ENCODE measurements at regions not wholly inside any gene's neighbourhood (a gene's known extent, or its start where the extent isn't known, plus 50 kb on each side); places are given as distances from the start of the nearest gene placed in this dataset.

DNA sequence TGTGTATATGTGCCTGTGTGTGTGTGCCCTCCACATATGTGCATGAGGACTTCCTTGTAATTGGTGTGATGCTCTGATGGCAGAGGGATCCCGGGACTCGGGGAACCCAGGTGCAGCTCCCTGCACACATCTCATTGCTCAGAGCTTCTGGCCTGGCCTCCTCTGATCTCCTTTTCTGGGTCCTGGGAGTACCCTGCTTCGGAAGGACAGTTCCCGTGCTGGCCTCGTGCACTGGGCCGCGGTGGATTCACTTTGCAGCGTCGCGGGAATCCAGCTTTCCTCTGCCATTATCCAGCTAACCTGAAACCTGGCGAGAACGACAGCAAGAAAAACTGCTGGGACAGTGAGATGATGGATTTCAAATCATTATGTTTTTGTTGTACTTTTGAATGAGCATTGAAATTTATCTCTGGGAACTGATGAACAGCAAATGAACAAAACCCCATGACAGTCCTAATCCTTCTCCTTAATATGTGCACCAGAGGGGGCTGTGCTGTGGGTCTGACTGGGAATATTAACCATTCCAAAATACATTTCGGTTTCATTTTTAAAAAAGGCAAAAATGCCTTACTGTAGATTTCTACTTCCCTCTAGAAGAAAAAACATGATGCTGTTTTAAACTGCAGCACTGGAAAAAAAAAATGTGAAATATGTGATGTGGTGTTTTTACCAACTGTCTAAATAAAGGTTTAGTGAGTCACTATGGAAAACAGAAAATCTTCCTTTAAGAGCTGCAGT lies 78.2 kb downstream of the PTGR3 start:
- DNase-seq: no peak

GRCh38 chr18:75129717-75130477 lies 79.0 kb downstream of the PTGR3 start:
- no peak for DNase-seq

GRCh38 chr18:75128911-75129716 lies 79.8 kb downstream of the PTGR3 start:
- no peak for DNase-seq

DNA sequence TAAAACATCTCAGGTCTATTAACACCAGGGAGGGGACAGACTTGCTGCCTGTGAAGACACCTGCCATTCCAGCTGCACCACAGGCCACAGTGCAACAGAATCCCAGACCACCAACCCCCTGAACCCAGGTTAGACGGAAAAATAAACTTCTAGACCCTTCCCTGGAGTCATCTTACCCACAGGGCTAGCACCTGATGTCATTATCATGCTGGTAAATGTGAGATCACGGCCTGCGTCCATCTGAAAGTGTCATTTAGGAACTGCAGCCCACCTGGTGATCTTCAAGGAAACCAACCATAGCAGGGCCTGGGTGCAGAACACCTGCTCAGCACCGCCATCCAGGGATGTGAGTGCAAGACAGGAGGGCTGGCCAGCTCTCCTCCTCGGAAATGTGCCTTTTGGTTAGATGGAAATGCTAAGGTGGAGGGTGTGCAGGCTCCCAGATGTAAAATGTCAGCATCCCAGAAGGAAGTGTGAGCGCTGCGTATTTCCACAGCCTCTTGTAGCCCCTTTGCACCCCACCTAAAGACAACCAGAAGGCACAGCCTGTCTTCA lies 80.8 kb downstream of the PTGR3 start:
- DNase-seq: no peak

DNA sequence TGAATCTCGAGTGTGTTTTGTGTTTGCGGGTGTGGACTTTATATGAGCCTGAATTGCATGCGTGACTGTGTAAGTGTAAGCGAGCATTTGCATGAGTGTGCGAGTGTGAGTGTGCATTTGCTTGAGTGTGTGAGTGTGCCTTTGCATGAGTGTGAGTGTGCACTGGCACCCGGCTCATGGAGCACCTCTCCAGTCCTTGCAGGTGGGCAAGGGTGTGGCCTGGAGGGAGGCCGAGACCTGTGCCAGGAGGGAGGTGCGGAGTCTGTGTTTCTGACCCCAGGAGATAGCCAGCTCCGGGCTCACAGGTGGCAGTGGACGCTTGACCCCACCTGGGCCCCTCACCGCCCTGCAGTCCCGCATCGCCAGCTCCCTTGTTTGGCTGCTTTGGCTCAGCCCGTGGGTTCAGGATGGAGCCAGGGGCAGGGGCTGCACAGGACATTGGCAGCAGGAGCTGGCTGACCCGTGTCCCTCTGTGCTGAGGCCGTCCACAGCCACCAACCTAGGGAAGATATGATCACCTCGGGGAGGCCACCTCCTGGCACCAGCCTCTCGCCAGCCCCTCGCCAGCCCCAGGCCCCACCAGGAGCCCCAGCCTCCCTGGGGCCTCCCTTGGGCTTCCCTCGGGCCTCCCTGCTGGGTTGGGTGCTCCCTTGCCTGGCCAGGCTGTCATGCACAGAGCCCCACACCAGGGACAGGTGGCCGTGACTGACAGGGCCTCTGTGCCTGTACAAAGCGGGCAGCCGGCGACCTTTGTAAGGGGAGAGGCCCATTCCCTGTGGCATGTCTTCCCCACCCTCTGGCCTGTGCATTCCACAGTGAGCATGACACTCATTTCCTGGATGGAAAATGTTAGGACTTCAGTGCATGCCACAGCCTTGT lies 81.6 kb downstream of the PTGR3 start:
- DNase-seq: no peak

- no peak for DNase-seq
Observed at GRCh38 chr18:75125382-75126331, 83.3 kb downstream of the PTGR3 start.

DNA sequence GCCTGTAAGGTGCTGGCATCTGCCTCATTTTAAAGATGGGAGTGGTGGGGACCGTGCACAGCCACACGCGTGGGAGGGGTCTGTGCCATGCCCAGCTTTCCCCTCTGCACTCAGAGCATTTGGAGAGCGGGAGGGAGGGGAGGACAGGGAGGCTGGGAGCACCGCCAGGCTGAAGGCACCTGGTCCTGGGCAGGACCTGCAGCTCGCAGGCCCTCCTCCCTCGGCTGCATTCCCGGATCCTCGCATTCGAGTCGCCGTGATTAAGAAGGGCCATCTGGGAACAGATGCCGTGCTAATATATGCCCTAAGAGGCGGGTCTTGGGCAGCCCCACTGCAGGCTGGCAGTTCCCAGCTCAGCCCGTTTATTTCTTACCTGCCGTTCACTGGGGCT lies 84.0 kb downstream of the PTGR3 start:
- no peak for DNase-seq

DNA sequence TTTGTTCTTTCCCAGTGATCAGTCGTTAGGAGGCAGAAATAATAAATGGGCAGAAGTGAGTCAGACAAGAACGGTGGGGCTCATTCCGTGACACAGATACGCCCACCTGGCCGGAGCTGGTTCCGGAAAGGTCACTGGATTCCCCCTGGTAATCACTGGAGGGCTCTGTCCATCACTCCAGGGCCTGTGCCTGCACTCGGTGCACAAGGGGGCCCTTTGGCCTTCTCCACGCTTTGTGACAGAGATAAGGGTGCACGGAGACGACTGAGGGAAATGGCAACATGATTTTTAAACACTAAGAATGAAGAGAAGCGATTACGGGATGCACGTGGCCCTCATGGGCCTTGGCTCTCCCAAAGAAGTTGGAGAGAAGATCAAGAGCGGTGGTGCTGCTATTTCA lies 84.4 kb downstream of the PTGR3 start:
- DNase-seq: no peak

- DNase-seq: peak; percentile 63
Observed at GRCh38 chr18:75123113-75123512, 85.8 kb downstream of the PTGR3 start.

DNA sequence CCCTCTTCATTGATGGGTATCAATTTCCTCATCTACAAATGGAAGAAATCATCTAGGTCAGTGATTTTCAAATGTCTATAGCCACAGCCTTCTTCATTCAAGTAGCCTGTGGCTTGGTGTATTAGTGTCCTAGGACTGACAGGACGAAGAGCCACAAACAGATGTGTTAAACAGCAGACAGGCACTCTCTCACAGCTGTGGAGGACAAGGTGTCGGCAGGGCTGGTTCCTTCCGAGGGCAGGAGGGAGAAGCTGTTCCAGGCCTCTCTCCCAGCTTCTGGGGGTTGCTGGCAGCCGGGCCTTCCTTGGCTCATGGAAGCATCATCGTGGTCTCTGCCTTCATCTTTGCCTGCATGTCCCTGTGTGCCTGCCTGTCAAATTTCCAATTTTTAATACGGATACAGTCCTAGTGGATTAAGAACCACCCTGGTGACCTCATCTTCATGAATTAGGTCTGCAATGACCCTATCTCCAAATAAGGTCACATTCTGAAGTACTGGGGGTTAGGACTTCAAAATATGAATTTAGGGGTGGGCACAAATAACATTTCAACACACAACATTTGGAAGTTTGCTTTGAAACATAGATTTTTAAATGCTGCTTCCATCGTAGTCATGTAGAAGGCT lies 86.5 kb downstream of the PTGR3 start:
- DNase-seq: no peak

DNA sequence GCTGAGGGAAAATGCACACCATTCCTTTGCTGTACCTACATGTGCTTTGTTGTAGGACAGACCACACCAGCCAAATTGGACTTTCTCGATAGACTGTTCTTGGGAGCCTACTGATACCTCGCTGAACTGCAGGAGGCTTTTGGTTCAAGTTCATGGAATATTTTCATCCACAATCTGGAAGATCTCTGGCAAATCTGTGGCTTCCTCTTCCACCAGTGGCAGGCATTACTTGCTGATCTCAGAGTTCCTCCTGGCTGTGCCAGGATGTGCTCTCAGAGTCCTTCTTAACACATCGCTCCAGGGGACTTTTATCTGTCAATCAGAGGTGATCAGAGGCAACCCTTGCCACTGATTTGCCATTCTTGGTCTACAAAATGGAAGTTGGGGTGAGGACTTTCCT lies 87.7 kb downstream of the PTGR3 start:
- no peak for DNase-seq

GRCh38 chr18:75120521-75120920 lies 88.4 kb downstream of the PTGR3 start:
- DNase-seq: no peak

- no peak for DNase-seq
Observed at GRCh38 chr18:75116809-75117208, 92.1 kb downstream of the PTGR3 start.

GRCh38 chr18:75116165-75116564 lies 92.8 kb downstream of the PTGR3 start:
- DNase-seq: peak; percentile 20

GRCh38 chr18:75115514-75115913 lies 93.4 kb downstream of the PTGR3 start:
- no peak for DNase-seq

Data from NCI-H69 (cell line).